ENCODE measurements at regions not wholly inside any gene's neighbourhood (a gene's known extent, or its start where the extent isn't known, plus 50 kb on each side); places are given as distances from the start of the nearest gene placed in this dataset.

GRCh38 chr7:155984609-155985405 lies 172.5 kb upstream of the SHH start:
- DNase-seq = no peak

DNA sequence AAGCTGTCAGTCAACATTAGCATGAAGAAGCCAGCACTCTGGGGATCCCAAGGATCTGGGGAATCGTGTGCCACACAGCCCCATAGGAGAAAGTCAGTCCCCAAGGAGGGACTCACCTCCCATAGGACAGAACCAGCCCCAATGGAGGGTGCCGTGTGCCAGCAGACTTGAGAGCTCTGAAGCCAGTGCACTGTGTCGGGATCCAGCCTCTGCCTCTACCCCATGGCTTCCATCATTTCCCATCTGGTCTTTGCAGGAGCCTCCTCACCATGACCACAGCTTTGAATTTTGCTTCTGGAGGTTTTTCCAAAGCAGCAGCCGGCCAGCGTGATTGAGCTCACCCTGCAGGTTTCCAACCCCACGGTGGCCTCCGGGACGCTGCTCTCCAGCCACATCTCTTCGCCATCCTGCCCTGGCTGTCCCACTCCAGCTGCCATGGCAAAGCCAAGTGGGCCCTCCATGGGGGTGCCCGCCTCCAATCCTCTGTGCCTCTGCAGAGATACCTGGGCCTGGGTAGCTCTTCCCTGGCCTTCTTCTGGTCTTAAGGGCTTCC lies 171.8 kb upstream of the SHH start:
- DNase-seq = no peak

DNA sequence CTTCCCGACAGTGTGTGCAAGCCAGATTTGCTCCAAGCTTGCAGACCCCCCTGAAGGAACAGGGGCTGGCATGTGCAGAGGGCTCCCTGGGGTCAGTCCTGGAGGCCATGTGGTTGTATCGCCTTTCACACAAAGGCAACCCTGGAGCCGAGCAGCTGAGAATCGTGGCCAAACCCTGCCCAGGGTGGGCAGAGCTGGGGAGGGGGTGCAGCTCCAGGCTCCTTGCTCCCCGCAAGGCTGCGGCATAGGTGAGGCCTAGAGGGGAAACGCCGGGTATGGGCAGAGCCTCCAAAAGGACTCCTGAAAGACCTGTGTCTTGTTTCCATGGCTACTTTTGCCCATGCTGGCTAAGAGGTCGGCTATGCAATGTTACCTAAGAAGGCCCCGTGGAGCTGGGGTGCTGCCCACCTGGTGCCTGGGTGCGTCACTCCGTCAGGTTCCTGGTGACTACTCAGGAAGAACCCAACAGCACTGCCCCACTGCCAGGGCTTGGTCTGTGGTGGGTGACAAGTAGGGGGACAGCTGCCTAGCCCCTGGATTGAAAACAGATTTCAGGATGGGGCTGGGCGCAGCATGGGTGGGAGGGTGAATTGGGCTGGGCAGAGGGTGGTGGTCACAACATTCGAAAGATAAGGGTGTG lies 171.0 kb upstream of the SHH start:
- DNase-seq = no peak

DNA sequence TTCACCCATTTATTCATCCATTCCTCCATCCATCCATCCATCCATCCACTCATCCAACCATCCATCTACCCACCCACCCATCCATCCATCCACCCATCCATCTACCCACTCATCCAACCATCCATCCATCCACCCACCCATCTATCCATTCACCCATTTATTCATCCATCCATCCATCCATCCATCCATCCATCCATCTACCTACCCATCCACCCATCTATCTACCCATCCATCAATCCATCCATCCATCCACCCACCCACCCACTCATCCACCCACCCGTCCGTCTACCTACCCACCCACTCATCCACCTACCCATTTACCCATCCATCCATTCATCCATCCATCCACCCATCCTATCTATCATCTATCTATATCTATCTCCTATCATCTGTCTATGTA lies 169.4 kb upstream of the SHH start:
- DNase-seq = no peak

DNA sequence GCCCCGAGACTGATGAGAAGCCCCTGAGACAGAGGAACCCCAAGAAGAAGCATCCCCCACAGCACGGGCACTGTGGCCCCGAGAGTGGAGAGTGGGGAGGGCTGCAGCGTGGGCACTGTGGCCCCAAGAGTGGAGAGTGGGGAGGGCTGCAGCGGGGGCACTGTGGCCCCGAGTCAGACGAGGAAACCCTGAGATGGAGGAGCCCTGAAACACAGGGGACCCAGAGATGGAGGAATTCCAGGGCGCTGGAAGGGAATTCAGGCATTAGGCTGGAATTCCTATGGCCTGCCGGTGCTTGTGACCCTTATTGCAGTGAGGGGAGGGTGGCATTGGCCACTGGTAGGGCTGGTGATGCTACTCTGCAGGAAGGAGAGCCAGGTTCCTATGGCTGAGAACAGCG lies 168.6 kb upstream of the SHH start:
- DNase-seq = no peak

GRCh38 chr7:155979994-155980393 lies 167.7 kb upstream of the SHH start:
- no peak for DNase-seq

DNA sequence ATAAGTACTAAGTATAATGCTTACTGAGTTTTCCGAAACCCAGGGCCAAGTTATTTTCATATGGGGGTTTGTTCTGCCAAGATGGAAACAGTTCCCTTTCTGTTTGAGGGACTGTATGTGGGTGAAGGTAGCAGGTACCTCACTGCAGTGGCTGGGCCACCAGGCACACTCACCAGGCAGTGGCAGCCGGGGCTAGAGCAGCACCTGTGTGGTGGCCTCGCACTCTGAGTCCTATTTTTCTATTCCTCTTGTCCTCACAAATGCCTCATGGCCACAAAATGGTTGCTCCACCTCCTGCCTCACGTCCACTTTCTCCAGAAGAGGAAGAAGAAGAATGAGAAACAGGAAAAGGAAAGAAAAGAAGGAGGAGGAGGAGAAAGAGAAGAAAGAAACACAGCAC lies 167.3 kb upstream of the SHH start:
- no peak for DNase-seq

- DNase-seq = no peak
Observed at GRCh38 chr7:155975490-155975889, 163.2 kb upstream of the SHH start.

DNA sequence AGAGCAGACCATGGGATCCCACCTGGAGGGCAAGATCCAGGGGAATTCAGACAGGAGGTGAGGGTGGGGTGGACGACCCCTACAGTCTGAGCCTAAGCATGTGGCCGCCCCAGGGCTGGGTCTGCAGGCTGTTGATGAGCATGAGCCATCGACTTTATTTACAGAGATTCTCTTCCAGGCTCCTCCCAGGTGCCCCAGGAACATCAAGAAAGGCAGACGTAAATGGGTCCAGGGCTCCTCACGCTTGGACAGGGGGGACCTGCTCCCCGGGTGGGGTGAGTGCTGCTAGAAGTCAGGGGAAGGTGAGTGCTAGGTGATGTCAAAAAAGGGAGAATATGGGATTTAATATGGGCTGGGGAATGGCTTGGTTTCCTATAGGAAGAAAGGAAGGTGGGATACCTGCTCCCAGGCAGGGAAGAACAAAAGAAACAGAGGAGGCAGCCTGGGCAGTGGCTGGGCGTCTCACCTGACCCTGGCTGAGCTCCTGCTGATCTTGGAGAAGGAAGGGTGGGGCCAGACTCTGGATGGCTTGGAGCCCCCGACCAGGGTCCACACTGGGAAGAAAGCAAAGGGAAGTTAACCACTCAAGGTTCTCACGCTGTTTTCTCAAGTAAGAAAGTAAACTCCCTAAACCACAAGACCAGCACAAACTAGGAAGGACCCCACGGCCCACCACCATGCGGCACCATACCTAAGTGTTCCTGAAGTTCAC lies 162.1 kb upstream of the SHH start:
- DNase-seq = no peak

- DNase-seq = no peak
Observed at GRCh38 chr7:155973451-155973997, 161.3 kb upstream of the SHH start.

GRCh38 chr7:155972651-155973390 lies 160.6 kb upstream of the SHH start:
- no peak for DNase-seq

DNA sequence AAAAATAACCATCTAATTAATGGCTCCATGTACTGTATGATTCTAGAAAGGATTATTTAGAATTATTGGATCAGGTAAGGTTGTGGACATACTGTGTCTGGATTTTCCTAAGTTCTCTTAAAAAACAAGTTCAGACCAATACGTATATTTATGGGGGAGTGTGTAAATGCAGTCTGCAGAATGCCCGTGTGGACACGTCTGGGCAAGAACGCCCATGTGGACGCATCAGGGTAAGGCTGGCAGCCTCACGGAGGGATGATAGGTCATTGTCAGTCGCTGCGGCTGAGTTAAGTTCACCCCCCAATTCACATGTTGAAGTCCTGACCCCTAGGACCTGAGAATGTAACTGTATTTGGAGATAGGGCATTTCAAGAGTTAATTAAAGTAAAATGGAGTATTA lies 160.0 kb upstream of the SHH start:
- no peak for DNase-seq

DNA sequence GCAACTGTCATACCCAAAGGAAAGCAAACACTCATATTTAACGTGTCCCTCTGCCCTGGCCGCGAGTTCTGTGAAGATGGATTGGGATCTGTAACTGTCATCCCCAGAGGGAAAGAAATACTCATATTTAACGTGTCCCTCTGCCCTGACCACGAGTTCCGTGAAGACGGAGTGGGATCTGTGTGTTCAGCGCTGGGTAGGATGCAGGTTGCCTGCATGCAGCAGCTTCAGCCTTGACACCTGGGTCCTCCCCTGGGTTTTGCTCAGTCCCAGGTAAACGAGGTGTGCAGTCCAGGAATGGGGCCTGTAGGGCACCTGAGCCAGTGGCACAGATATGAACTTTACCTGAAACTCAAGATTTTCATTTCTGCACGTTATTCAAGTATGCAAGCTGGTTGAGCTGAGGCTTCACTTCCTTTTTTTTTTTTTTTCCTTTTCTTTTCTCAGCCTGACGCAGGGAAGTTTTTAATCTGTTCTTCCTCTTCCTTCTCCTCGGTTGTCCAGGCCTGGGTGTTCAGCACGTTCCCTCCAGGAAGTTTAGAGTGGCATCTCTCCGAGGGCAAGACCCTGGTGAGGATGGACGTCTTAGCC lies 159.0 kb upstream of the SHH start:
- no peak for DNase-seq

- no peak for DNase-seq
Observed at GRCh38 chr7:155969192-155969929, 157.1 kb upstream of the SHH start.

DNA sequence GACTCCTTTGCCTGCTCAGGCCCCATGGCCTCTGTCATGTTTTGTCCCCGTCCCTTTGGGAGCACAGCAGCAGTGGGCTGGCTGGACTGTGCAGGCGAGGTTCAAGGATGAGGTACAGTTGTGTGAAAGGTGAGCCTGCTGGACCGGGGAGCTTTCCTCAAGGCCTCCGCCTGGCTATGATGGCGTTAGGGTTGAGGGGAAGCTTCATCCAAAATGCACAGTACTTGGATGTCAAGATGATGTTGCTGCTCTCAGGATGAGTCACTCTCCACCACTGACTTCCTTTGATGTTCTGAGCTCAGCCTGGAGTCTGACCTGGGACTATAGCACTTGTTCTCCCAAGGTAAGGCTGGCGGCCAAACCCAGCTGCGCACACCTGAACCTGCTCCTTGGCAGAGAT lies 152.7 kb upstream of the SHH start:
- DNase-seq = no peak

- DNase-seq = no peak
Observed at GRCh38 chr7:155964543-155964942, 152.3 kb upstream of the SHH start.

DNA sequence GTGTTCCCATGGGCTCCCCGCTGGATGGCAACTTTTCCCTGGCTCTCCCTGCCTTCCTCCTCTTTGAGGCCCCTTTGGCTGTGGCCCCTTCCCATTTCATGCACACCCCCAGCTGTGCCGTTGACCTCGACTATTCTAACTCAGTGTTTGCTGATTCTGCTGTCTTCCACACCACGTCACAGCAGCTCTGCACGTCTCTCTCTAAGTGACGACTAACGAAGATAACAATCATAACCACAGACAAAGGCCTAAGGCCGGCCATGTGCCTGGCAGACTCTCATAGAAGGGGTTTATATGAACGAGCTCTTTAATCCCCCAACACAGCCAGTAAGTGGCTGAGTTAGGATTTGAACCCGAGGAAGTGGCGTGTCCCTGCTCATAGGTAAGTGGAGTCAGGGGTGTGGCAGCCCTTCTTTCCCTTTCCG lies 151.5 kb upstream of the SHH start:
- no peak for DNase-seq

GRCh38 chr7:155963356-155963755 lies 151.1 kb upstream of the SHH start:
- DNase-seq = no peak

GRCh38 chr7:155962968-155963300 lies 150.7 kb upstream of the SHH start:
- DNase-seq = no peak

DNA sequence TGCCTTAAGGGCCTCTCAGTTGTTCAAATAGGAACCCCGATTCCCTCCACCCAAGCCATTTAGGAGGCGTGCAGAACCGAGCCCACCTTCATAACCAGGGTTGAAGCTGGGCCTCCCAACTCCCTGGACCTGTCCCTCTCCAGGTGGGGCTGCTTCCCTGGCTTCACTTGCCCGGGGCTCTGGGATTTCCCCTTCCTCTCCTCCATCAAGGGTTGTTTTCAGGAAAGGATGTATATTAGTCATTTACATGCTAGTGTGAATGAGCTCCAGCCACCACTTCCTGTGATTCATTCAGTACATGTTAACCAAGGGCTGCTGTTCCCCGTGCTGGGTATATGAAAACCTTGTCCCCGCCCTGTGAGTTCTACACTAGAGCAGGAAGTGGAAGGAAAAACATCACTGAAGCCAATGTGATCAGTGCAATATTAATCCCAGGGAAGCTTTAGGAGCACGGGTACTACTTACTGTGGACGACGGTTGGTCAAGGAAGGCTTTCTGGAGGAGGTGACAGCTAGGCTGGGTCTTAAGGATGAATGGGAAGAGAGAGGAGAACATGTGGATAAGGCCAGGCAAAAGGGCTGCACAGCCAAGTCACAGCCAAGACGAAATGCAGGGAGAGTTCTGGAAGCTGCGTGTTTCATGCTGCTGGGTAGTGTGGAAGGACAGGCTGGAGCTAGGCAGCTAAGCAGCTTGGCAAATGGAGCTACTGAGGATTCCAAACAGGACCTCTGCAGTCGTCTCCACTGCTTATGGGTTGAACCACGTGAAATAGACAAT lies 150.1 kb upstream of the SHH start:
- DNase-seq = peak; percentile 13 to 24
